Fibroblast of mammary gland (primary cell): ENCODE measurements at regions not wholly inside any gene's neighbourhood (a gene's known extent, or its start where the extent isn't known, plus 50 kb on each side); places are given as distances from the start of the nearest gene placed in this dataset.

Experiments
- DNase-seq: peaks from one replicate; pipeline ENCODE4 v3.0.0-alpha.2; 2010; ENCODE audit warnings: low read depth
- H3K4me3 ChIP-seq: 2 replicates; pipeline ENCODE4 v1.5.1; 2011; ENCODE audit warnings: low read depth, mild to moderate bottlenecking, low read length, moderate library complexity; ENCODE audit not compliant: control insufficient read depth
- TF ChIP-seq, protein P1 (sequence below): conservative IDR thresholded peaks from 2 replicates; pipeline ENCODE4 v1.5.1; 2011; ENCODE audit warnings: low read depth, low read length, inconsistent platforms; ENCODE audit not compliant: control insufficient read depth, insufficient read depth

DNA sequence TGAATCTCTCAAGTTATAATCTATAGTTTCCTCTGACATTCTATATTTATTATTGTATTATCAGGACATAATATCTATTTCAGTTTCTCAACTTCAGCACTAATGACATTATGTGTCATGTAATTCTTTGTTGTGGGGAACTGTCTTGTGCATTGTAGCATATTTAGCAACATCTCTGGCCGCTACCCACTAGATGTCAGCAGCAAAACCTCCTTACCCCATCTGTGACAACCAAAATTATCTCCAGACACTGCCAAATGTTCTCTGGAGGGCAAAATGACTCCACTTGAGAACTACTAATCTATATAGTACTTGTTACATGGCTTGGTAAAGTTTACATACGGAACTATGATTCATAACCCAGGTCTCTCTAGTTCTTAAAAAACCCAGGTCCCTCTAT lies 110.2 kb downstream of the RASSF9 start:
- DNase-seq = peak; percentile 12
- H3K4me3 ChIP-seq = no peak overlapping the region
- TF ChIP-seq, protein P1, sequence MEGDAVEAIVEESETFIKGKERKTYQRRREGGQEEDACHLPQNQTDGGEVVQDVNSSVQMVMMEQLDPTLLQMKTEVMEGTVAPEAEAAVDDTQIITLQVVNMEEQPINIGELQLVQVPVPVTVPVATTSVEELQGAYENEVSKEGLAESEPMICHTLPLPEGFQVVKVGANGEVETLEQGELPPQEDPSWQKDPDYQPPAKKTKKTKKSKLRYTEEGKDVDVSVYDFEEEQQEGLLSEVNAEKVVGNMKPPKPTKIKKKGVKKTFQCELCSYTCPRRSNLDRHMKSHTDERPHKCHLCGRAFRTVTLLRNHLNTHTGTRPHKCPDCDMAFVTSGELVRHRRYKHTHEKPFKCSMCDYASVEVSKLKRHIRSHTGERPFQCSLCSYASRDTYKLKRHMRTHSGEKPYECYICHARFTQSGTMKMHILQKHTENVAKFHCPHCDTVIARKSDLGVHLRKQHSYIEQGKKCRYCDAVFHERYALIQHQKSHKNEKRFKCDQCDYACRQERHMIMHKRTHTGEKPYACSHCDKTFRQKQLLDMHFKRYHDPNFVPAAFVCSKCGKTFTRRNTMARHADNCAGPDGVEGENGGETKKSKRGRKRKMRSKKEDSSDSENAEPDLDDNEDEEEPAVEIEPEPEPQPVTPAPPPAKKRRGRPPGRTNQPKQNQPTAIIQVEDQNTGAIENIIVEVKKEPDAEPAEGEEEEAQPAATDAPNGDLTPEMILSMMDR = no peak

DNA sequence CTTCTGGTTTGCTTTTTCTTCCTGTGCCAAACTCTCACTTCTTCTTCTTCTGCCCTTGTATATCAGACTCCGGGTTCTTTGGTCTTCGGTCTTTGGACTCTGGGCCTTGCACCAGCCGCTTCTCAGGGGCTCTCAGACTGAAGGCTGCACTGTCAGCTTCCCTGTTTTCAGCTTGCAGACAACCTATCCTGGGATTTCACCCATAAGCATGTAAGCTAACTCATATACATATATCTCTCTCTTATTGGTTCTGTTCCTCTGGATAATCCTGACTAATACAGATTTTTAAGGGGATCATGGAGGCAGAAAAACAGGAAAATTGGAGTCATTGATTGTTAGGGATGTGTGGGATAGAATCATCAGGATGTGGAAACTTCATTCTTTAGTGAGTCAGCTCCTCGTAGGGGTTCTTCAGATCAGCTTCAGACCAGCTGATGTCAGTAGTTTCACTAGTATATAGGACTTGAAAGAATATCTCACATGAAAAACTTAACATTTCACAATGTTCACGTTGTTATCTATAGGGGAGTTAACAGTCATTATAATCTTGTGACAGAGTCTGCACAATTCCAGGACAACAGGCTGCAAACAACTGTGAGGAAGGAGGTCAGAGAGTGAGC lies 102.9 kb downstream of the RASSF9 start:
- peak; percentile 82 for DNase-seq
- no peak overlapping the region for H3K4me3 ChIP-seq
- TF ChIP-seq, protein P1 = no peak

DNA sequence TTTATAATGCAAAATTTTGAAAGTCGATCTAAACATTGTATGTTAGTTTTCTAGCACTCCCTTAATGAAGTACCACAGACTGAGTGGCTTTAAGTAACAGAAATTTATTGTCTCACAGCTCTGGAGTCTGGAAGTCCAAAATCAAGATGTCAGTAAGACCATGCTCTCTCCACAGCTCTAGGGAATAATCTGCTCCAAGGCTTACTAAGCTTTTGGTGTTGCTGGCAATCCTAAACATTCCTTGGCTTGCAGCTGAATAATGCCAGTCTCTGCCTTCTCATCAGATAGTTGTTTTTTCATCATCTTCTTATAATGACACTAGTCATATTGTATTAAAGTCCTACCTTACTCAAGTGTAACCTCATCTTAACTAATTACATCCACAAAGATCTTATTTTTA lies 102.2 kb downstream of the RASSF9 start:
- DNase-seq = peak; percentile 50
- TF ChIP-seq, protein P1 = no peak
- H3K4me3 ChIP-seq = no peak overlapping the region

DNA sequence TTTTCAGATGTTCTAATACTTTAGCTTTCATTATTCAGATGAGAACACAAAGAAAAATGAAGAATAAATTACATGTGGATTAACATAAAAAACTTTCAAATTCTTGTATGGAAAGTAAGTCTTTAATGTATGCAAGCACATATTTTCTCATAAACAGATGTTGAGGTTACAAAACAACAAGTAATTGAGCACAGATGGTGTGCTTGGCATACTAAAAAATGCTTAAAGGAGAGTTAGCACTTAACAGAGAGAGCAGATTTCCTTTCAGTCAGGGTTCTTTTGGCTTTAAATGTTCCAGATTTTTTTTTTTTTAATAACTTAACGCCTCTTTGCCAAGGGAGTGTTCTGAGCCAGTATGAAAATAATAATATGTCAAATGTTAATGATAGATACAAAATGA lies 96.0 kb downstream of the RASSF9 start:
- peak; percentile 73 for DNase-seq
- TF ChIP-seq, protein P1 = no peak
- H3K4me3 ChIP-seq = no peak overlapping the region

DNA sequence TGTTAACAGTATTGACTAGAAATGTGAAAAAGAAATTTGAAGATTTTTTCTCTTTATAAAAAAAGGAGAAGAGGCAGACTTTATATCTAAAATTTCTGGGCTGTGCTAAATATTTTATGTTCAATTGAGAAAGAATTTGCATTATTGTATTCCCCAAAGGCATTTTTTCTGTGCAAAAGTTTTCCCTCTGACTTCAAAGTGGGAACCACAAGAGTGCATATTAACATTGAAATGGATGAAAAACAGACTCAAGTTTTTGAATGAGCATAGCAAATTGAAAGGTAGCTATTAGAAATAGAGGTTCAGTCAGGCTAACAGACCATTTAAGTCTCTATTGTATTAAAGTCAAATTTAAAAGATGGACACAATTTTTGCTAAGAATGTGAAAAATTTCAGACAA lies 95.2 kb downstream of the RASSF9 start:
- DNase-seq = peak; percentile 25
- TF ChIP-seq, protein P1 = no peak
- H3K4me3 ChIP-seq = no peak overlapping the region

DNA sequence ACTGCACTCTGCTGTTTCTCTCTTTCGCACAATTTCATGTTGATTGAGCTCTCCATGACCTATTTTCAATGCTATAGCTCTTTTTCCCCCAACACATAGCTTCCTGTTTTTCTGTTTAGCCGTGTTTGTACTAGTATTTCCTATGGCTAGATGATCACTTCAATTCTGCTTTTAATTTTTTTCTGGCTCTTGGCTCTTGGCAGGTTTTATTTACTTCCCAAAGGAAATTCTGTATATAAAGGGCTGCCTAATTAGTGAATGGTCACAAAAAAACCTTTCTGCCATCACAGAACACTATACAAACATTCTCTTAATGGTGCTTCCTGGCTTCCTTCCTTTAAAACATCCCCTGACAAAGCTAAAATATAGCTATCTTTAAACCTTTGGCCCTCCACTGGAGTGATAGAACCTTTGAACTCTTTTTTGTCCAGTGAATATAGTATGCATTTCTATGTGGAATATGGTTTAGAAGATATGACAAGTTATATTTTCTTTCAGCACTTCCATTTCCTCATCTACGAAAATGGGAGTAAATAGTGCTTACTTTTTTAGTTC lies 88.2 kb downstream of the RASSF9 start:
- TF ChIP-seq, protein P1 = no peak
- H3K4me3 ChIP-seq = no peak overlapping the region
- DNase-seq = no peak
